Cardiac fibroblast (primary cell): ENCODE measurements at regions not wholly inside any gene's neighbourhood (a gene's known extent, or its start where the extent isn't known, plus 50 kb on each side); places are given as distances from the start of the nearest gene placed in this dataset.

Experiments
- DNase-seq, 2 donors: peaks; one replicate each; pipeline versions ENCODE4 v3.0.0 to v3.0.0-alpha.2; 2010; ENCODE audit warnings: low read depth in 2 of 2
- H3K4me3 ChIP-seq, 2 donors: replicated peaks in 1 of 2; 1 replicate in 1 of 2; 2 replicates in 1 of 2; pipeline ENCODE4 v1.5.1; 2011; ENCODE audit warnings: low read depth in 2 of 2, low read length in 2 of 2, mild to moderate bottlenecking in 2 of 2, moderate library complexity in 1 of 2
- TF ChIP-seq, protein P1 (sequence below): IDR thresholded peaks from one replicate; pipeline ENCODE4 v1.5.1; 2011; ENCODE audit warnings: low read depth, mild to moderate bottlenecking, low read length, inconsistent platforms

DNA sequence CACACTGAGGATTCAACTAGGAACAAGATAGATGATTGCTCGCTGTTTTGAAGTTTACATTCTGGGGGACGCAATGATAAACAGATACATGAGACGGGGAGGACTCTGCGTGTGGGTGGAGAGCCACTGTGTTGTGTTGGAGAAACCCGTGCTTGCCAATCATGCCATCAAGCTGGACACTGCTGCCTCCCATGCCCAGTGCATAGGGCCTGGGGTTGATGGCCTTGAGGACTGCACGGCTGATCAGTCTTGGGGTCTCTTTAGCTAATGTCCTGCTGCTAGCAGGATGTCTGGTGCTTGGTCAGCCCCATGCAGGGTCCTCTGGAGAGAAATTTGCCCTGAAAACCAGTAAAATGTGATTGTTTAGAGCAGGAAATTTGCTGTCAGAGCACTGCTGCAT is 221.2 kb upstream of the B3GAT1 start:
- DNase-seq: no peak
- no peak overlapping the region for H3K4me3 ChIP-seq
- TF ChIP-seq, protein P1, sequence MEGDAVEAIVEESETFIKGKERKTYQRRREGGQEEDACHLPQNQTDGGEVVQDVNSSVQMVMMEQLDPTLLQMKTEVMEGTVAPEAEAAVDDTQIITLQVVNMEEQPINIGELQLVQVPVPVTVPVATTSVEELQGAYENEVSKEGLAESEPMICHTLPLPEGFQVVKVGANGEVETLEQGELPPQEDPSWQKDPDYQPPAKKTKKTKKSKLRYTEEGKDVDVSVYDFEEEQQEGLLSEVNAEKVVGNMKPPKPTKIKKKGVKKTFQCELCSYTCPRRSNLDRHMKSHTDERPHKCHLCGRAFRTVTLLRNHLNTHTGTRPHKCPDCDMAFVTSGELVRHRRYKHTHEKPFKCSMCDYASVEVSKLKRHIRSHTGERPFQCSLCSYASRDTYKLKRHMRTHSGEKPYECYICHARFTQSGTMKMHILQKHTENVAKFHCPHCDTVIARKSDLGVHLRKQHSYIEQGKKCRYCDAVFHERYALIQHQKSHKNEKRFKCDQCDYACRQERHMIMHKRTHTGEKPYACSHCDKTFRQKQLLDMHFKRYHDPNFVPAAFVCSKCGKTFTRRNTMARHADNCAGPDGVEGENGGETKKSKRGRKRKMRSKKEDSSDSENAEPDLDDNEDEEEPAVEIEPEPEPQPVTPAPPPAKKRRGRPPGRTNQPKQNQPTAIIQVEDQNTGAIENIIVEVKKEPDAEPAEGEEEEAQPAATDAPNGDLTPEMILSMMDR: no peak

DNA sequence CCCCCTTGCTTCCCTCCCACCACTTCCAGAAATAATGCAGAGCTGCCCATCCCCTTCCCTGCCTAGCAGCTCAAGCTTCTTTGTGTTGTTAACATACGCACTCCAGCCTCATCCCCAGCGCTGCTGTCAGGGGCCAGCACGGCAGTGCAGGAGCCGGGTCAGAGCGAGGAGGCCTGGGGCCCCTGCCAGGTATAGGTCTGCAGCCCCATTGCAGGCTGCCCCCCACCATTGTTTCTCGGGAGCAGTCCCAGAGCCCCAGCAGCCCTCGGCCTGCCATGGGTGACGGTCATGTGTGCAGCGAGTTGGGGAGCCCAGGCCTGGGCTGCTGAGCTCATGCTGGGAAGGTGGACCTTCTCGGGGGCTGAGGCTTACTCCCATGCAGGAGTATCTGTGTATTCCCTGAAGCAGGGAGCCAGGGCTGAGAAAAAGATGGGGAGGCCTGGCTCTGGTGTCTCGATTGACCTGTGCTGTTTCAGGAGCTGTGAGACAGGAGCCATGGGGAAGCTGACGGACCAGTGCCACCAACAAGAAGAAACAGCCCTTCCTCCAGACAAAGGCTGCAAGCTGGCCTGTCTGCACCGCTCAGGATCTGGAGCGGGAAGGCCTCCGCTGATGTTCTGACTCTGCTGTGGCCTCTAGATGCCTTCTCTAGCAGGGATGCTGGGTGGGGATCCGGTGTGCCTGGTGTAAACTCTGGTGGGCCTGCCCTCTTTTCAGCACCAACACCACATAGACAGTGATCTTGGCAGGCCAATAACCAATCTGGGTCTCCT is 220.5 kb upstream of the B3GAT1 start:
- TF ChIP-seq, protein P1: no peak
- DNase-seq: no peak
- no peak overlapping the region for H3K4me3 ChIP-seq

DNA sequence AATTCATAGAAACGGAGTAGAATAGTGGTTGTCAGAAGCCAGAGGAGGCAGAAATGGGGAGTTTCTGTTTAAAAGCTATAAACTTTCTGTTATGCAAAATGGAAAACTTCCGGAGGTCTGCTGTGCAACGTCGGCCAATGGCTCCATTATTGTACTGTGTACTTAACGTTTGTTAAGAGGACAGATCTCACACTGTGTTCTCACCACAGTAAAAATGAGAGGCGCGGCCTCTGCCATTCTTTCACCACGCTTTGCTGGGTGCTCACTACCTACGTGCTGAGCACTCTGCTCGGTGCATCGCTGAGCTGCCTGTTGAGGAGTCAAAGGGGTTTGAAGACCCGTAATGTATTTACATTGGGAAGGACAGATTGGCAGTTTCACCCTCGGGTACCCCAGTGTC is 218.8 kb upstream of the B3GAT1 start:
- no peak for DNase-seq
- TF ChIP-seq, protein P1: no peak
- H3K4me3 ChIP-seq: no peak overlapping the region

DNA sequence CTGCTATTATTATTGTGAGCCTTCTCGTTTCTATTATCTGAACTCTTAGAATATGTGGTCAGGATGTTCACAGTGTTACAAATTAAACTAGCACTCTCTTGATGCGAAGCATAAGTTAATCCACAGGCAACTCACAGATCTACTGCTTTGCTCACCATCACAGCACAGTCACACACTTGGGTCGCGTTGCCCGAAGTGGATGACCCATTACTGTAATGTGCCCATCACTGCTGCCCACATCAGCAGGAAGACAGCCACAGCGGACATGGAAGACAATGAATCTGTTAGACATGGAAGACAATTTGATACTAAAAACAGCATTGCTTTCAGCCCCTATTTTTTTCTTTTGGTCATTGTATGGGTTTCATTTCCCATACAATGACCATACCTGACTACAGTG is 216.4 kb upstream of the B3GAT1 start:
- TF ChIP-seq, protein P1: no peak
- H3K4me3 ChIP-seq: no peak overlapping the region
- no peak for DNase-seq

DNA sequence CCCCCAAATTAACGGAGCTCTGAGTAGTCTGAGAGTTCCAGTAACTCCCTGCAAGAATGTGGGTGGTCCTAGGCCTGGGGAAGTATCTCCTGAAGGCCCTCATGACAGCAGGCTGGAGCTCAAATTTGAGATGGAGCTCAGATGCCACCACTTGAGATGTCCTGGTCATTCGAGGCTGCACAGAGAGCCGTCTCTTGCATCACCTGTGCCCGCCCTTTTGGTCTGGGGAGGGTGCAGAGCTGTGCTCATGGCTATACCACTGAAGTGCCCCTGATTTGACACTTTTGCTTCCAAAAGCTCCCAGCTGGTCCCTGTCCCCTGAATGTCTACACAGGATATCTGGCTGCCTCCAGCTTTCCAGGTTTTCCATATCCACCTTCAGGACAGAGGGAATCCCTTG is 214.0 kb upstream of the B3GAT1 start:
- TF ChIP-seq, protein P1: no peak
- no peak overlapping the region for H3K4me3 ChIP-seq
- no peak for DNase-seq

DNA sequence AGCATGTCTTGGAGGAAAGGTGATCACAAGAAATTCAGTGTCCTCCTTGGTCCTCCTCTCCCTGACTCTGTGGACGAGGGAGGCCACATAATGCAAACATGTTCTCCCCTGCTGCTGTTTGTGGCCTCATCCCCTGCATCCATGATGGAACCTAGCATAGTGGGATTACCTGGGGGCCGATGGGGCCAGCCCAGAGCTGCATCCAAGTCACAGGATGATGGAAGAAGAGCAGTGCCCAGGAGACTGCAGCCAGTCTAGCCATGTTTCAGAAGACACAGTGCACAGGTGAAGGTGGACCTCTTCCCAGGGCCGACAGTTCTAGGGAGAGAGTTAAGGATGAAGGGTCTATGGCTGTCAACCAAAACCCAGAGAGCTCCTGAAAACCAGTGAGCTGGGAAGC is 213.6 kb upstream of the B3GAT1 start:
- no peak for DNase-seq
- H3K4me3 ChIP-seq: no peak overlapping the region
- TF ChIP-seq, protein P1: no peak

DNA sequence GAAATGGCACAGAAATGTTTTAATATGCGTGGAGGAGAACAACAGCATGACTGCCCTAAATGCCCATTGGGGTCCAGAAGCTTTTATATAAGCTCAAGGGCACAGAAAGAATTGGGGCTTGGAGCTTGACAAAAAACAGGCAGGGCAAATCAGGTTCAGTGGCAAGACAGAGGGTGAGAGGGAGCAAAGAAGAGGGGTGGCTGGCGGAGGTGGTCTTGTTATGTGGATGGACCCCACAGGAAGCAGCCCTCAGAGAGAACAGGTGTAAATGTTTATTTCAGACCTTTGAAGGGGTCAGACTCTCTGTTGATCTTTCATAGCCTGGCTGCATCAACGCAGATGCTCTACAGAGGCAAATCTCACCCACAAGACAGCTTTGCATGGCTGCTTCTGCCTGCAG is 213.1 kb upstream of the B3GAT1 start:
- H3K4me3 ChIP-seq: no peak overlapping the region
- TF ChIP-seq, protein P1: no peak
- DNase-seq: no peak
